Activated CD4-positive, alpha-beta T cell treated with anti-CD3 and anti-CD28 coated beads, Interleukin-2, amount 10 ng/mL, durations not matched to agents 24 days and 14 days (primary cell): ENCODE measurements at regions not wholly inside any gene's neighbourhood (a gene's known extent, or its start where the extent isn't known, plus 50 kb on each side); places are given as distances from the start of the nearest gene placed in this dataset.

Source experiments
- DNase-seq: peaks from one replicate; pipeline ENCODE4 v3.0.0; 2022
- H3K27ac Mint-ChIP-seq: one replicate; pipeline ENCODE4 v1.8.0; 2022; ENCODE audit warnings: mild to moderate bottlenecking, mixed read lengths
- H3K27me3 Mint-ChIP-seq: one replicate; pipeline ENCODE4 v1.8.0; 2022; ENCODE audit warnings: mixed read lengths
- H3K36me3 Mint-ChIP-seq: one replicate; pipeline ENCODE4 v1.8.0; 2022; ENCODE audit warnings: low read depth, mild to moderate bottlenecking, mixed read lengths
- H3K4me1 Mint-ChIP-seq: one replicate; pipeline ENCODE4 v1.8.0; 2021; ENCODE audit warnings: mixed read lengths
- H3K4me3 Mint-ChIP-seq: one replicate; pipeline ENCODE4 v1.8.0; 2022; ENCODE audit warnings: mild to moderate bottlenecking, moderate library complexity, mixed read lengths
- H3K9me3 Mint-ChIP-seq: one replicate; pipeline ENCODE4 v1.8.0; 2021; ENCODE audit warnings: mixed read lengths
- intact Hi-C: fragments of 100-400 bp; cut with micrococcal nuclease; formaldehyde crosslinking; loops from one replicate; pipeline ENCODE4 v1.15.1; 2023

GRCh38 chr1:91133248-91133647, 111.4 kb upstream of the ZNF644 start:
- intact Hi-C loops, result no loop called here
- Mint-ChIP-seq H3K27me3 (peaks cover 10% of the 10 kb centered on the region), H3K27ac (no peak overlapping the region), H3K9me3 (no peaks in the 10 kb centered on the region), H3K36me3 (no peaks in the 10 kb centered on the region), H3K4me3 (no peak overlapping the region), H3K4me1 (no peaks in the 10 kb centered on the region)
- no peak for DNase-seq

GRCh38 chr1:91130256-91130985, 108.6 kb upstream of the ZNF644 start:
- DNase-seq, result no peak
- Mint-ChIP-seq H3K27me3 (peaks cover 8% of the 10 kb centered on the region), H3K27ac (no peak overlapping the region), H3K4me1 (no peaks in the 10 kb centered on the region), H3K36me3 (no peaks in the 10 kb centered on the region), H3K4me3 (no peak overlapping the region), H3K9me3 (no peaks in the 10 kb centered on the region)
- intact Hi-C loops, result no loop called here

GRCh38 chr1:91129458-91129857, 107.6 kb upstream of the ZNF644 start:
- Mint-ChIP-seq H3K36me3 (no peaks in the 10 kb centered on the region), H3K27ac (no peak overlapping the region), H3K27me3 (peaks cover 10% of the 10 kb centered on the region), H3K4me3 (no peak overlapping the region), H3K4me1 (peaks cover 6% of the 10 kb centered on the region), H3K9me3 (no peaks in the 10 kb centered on the region)
- intact Hi-C loops, result loop anchor here (10.0 kb wide), 1 partner anchor 585 kb away; no protein-coding TSS in a partner anchor
- DNase-seq, result no peak

- no peak overlapping the region for H3K4me3 Mint-ChIP-seq
- no peaks in the 10 kb centered on the region for H3K9me3 Mint-ChIP-seq
- intact Hi-C loops, result loop anchor here (10.0 kb wide), 1 partner anchor 586 kb away; no protein-coding TSS in a partner anchor
- H3K27me3 Mint-ChIP-seq, result peaks cover 10% of the 10 kb centered on the region
- no peak for DNase-seq
- H3K27ac Mint-ChIP-seq, result no peak overlapping the region
- peaks cover 10% of the 10 kb centered on the region for H3K4me1 Mint-ChIP-seq
- H3K36me3 Mint-ChIP-seq, result no peaks in the 10 kb centered on the region
Observed at GRCh38 chr1:91129017-91129416, 107.2 kb upstream of the ZNF644 start.

GRCh38 chr1:91124989-91125417, 103.2 kb upstream of the ZNF644 start:
- Mint-ChIP-seq H3K4me1 (peaks cover 12% of the 10 kb centered on the region), H3K36me3 (no peaks in the 10 kb centered on the region), H3K27ac (peak overlapping the region; percentile 85), H3K27me3 (peaks cover 3% of the 10 kb centered on the region), H3K4me3 (no peak overlapping the region), H3K9me3 (no peaks in the 10 kb centered on the region)
- peak; percentile 57 for DNase-seq
- intact Hi-C loops, result loop anchor here (10.0 kb wide), 1 partner anchor 590 kb away; no protein-coding TSS in a partner anchor

- Mint-ChIP-seq H3K9me3 (no peaks in the 10 kb centered on the region), H3K27ac (peak overlapping the region; percentile 85), H3K27me3 (peaks cover 3% of the 10 kb centered on the region), H3K4me1 (peaks cover 12% of the 10 kb centered on the region), H3K36me3 (no peaks in the 10 kb centered on the region), H3K4me3 (no peak overlapping the region)
- DNase-seq, result no peak
- intact Hi-C loops, result loop anchor here (10.0 kb wide), 1 partner anchor 590 kb away; no protein-coding TSS in a partner anchor
Observed at GRCh38 chr1:91124290-91124985, 102.6 kb upstream of the ZNF644 start.

GRCh38 chr1:91123773-91124172, 101.9 kb upstream of the ZNF644 start:
- peaks cover 3% of the 10 kb centered on the region for H3K27me3 Mint-ChIP-seq
- peaks cover 12% of the 10 kb centered on the region for H3K4me1 Mint-ChIP-seq
- intact Hi-C loops, result loop anchor here (10.0 kb wide), 1 partner anchor 591 kb away; no protein-coding TSS in a partner anchor
- no peak for DNase-seq
- no peaks in the 10 kb centered on the region for H3K9me3 Mint-ChIP-seq
- no peak overlapping the region for H3K27ac Mint-ChIP-seq
- no peak overlapping the region for H3K4me3 Mint-ChIP-seq
- H3K36me3 Mint-ChIP-seq, result no peaks in the 10 kb centered on the region

GRCh38 chr1:91123319-91123718, 101.5 kb upstream of the ZNF644 start:
- Mint-ChIP-seq H3K9me3 (no peaks in the 10 kb centered on the region), H3K27me3 (peaks cover 3% of the 10 kb centered on the region), H3K4me1 (peaks cover 12% of the 10 kb centered on the region), H3K36me3 (no peaks in the 10 kb centered on the region), H3K4me3 (no peak overlapping the region), H3K27ac (no peak overlapping the region)
- intact Hi-C loops, result loop anchor here (10.0 kb wide), 1 partner anchor 591 kb away; no protein-coding TSS in a partner anchor
- no peak for DNase-seq

GRCh38 chr1:91122106-91122717, 100.4 kb upstream of the ZNF644 start:
- H3K36me3 Mint-ChIP-seq, result no peaks in the 10 kb centered on the region
- peaks cover 12% of the 10 kb centered on the region for H3K4me1 Mint-ChIP-seq
- intact Hi-C loops, result loop anchor here (10.0 kb wide), 1 partner anchor 593 kb away; no protein-coding TSS in a partner anchor
- H3K27me3 Mint-ChIP-seq, result peaks cover 3% of the 10 kb centered on the region
- H3K4me3 Mint-ChIP-seq, result no peak overlapping the region
- no peak overlapping the region for H3K27ac Mint-ChIP-seq
- no peaks in the 10 kb centered on the region for H3K9me3 Mint-ChIP-seq
- no peak for DNase-seq

GRCh38 chr1:91121366-91121765, 99.5 kb upstream of the ZNF644 start:
- Mint-ChIP-seq H3K4me3 (no peak overlapping the region), H3K27me3 (peaks cover 3% of the 10 kb centered on the region), H3K36me3 (no peaks in the 10 kb centered on the region), H3K9me3 (no peaks in the 10 kb centered on the region), H3K27ac (no peak overlapping the region), H3K4me1 (peaks cover 12% of the 10 kb centered on the region)
- DNase-seq, result no peak
- intact Hi-C loops, result loop anchor here (10.0 kb wide), 1 partner anchor 593 kb away; no protein-coding TSS in a partner anchor

GRCh38 chr1:91120936-91121335, 99.1 kb upstream of the ZNF644 start:
- intact Hi-C loops, result loop anchor here (10.0 kb wide), 1 partner anchor 594 kb away; no protein-coding TSS in a partner anchor
- peaks cover 3% of the 10 kb centered on the region for H3K27me3 Mint-ChIP-seq
- peaks cover 12% of the 10 kb centered on the region for H3K4me1 Mint-ChIP-seq
- H3K9me3 Mint-ChIP-seq, result peaks cover under 1% of the 10 kb centered on the region
- no peak for DNase-seq
- H3K4me3 Mint-ChIP-seq, result no peak overlapping the region
- no peaks in the 10 kb centered on the region for H3K36me3 Mint-ChIP-seq
- no peak overlapping the region for H3K27ac Mint-ChIP-seq

GRCh38 chr1:91120421-91120820, 98.6 kb upstream of the ZNF644 start:
- H3K36me3 Mint-ChIP-seq, result no peaks in the 10 kb centered on the region
- no peak for DNase-seq
- H3K9me3 Mint-ChIP-seq, result peaks cover 3% of the 10 kb centered on the region
- peaks cover 12% of the 10 kb centered on the region for H3K4me1 Mint-ChIP-seq
- no peak overlapping the region for H3K27ac Mint-ChIP-seq
- H3K27me3 Mint-ChIP-seq, result peaks cover 3% of the 10 kb centered on the region
- intact Hi-C loops, result loop anchor here (10.0 kb wide), 1 partner anchor 594 kb away; no protein-coding TSS in a partner anchor
- H3K4me3 Mint-ChIP-seq, result no peak overlapping the region

GRCh38 chr1:91104712-91105111, 82.9 kb upstream of the ZNF644 start:
- no peak overlapping the region for H3K27ac Mint-ChIP-seq
- H3K9me3 Mint-ChIP-seq, result no peaks in the 10 kb centered on the region
- no peaks in the 10 kb centered on the region for H3K27me3 Mint-ChIP-seq
- DNase-seq, result no peak
- no peak overlapping the region for H3K4me3 Mint-ChIP-seq
- no peaks in the 10 kb centered on the region for H3K36me3 Mint-ChIP-seq
- H3K4me1 Mint-ChIP-seq, result no peaks in the 10 kb centered on the region
- intact Hi-C loops, result no loop called here

GRCh38 chr1:91101328-91101727, 79.5 kb upstream of the ZNF644 start:
- H3K9me3 Mint-ChIP-seq, result no peaks in the 10 kb centered on the region
- H3K27ac Mint-ChIP-seq, result no peak overlapping the region

More at GRCh38 chr1:91101328-91101727, 79.5 kb upstream of the ZNF644 start:
- Mint-ChIP-seq H3K4me3 (no peak overlapping the region), H3K4me1 (no peaks in the 10 kb centered on the region), H3K36me3 (no peaks in the 10 kb centered on the region), H3K27me3 (no peaks in the 10 kb centered on the region)
- intact Hi-C loops, result no loop called here
- no peak for DNase-seq
